Heart right ventricle (tissue), 16 donors: ENCODE measurements at regions not wholly inside any gene's neighbourhood (a gene's known extent, or its start where the extent isn't known, plus 50 kb on each side); places are given as distances from the start of the nearest gene placed in this dataset.

ENCODE experiments used
- ATAC-seq, 8 donors: fragments of 200-7000 bp; cut with Tn5 transposase; one replicate each; pipeline ENCODE4 v1.9.1; 2020; ENCODE audit warnings: mild to moderate bottlenecking in 8 of 8, moderate library complexity in 8 of 8, moderate number of reproducible peaks in 1 of 8
- DNase-seq, 2 donors: peaks; one replicate each; pipeline ENCODE4 v3.0.0-alpha.2; 2020
- H3K27ac ChIP-seq, 10 donors: fragments of 200-600 bp; sonication (generic) in 2 of 10; one replicate each; pipeline versions ENCODE4 v1.5.0 to v1.8.0; 2020 to 2022; ENCODE audit warnings: mild to moderate bottlenecking in 3 of 10
- H3K27me3 ChIP-seq, 7 donors: fragments of 200-600 bp; one replicate each; pipeline ENCODE4 v1.8.0; 2021 to 2022; ENCODE audit warnings: mild to moderate bottlenecking in 2 of 7
- H3K36me3 ChIP-seq, 9 donors: fragments of 200-600 bp; sonication (generic) in 1 of 9; one replicate each; pipeline versions ENCODE4 v1.5.0 to v1.8.0; 2020 to 2022; ENCODE audit warnings: mild to moderate bottlenecking in 2 of 9
- H3K4me1 ChIP-seq, 9 donors: fragments of 200-600 bp; sonication (generic) in 1 of 9; one replicate each; pipeline versions ENCODE4 v1.5.0 to v1.8.0; 2020 to 2022; ENCODE audit warnings: mild to moderate bottlenecking in 4 of 9
- H3K4me3 ChIP-seq, 10 donors: fragments of 200-600 bp; sonication (generic) in 2 of 10; one replicate each; pipeline versions ENCODE4 v1.5.0 to v1.8.0; 2020 to 2022; ENCODE audit warnings: mild to moderate bottlenecking in 7 of 10, moderate library complexity in 2 of 10
- H3K9me3 ChIP-seq, 11 donors: fragments of 200-600 bp in 10 of 11; sonication (generic) in 2 of 11; one replicate each; pipeline versions ENCODE4 v1.5.0 to v1.8.0; 2013 to 2022; ENCODE audit warnings: mild to moderate bottlenecking in 2 of 11, control low read depth in 1 of 11, moderate library complexity in 1 of 11
- WGBS, 2 donors: extraction: QIAGEN DNeasy Blood & Tissue Kit; methylation state at CpG; one replicate each; pipeline ENCODE4 v1.1.7; 2013; ENCODE audit warnings: inconsistent platforms in 1 of 2; 5-methylcytosine and 5-hydroxymethylcytosine counted together
- intact Hi-C, 10 donors: fragments of 100-400 bp; cut with DNase I; formaldehyde crosslinking; loops; one replicate each; pipeline versions ENCODE4 v1.11.1 to v1.14.2; 2022
- TF ChIP-seq, protein P1 (sequence below), 9 donors: fragments of 200-600 bp; sonication (generic) in 2 of 9; IDR thresholded peaks; one replicate each; pipeline versions ENCODE4 v1.5.0 to v1.8.0; 2021 to 2022; ENCODE audit warnings: antibody characterized with exemption in 9 of 9, mild to moderate bottlenecking in 5 of 9, moderate library complexity in 1 of 9
- donor health status: Arrhythmogenic right ventricular cardiomyopathy.
- donor health status: ischemic (EF 13 %, LVEDD 7.1; RV severe dilation, severe dysfunction).
- donor health status: healthy with polysubstance abuse.
- donor health status: DM: no; HTN: yes; CAD: no.
- donor health status: DM: no; HTN: no; CAD: no.
- donor health status: ischemic (EF 25% LVEDD 6.9; RV normal size, moderate dysfunction).
- donor health status: ischemic (EF 25% LVEDD 5.7; RV mildly dilated, moderate dysfunction).
- donor health status: healthy.
- donor health status: DM: yes; HTN: yes; CAD: no.
- donor health status: Ischemic cardiomyopathy.
- donor health status: ischemic (EF 35%, LVEDD 5.7; RV mildly dilated, moderate dysfunction).
- donor health status: nonischemic (EF 11% LVEDD 7.7; RV severe dilation, severe dysfunction).
- donor health status: DM: yes; HTN: yes; CAD: no.
- donor health status: PGD.
- donor health status: ischemic (EF 29% LVEDD 5.4; RV normal size, mild dysfunction).
- donor health status: nonischemic (EF 23%, LVEDD 6.1; RV moderate dilation, normal function).

DNA sequence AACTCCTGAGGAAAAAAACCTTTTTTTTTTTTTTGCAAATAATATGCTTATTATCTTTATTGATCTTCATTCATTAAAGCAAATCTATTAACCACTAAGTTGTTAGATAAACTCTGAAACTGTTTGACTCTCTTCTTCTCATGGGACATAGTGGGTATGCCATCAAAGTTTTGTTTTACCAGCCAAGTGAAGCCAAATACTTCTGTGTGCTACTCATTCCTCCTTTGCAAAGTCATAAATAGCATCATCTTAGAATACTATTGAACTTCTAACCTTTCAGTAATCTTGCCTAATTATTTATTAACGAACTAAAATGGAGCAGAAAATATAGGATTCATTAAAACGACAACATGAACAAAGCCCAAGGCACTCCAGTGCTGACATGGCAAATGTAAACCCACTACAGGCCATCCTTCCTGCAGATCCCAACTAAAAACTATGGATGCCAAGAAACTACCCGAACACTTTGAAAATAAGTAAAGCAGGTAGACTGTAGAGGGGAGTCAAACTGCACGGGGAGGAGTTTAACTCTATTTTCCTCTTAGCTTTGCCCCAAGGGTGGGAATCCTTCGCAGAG, 61.2 kb upstream of the ODAD2 start:
- DNase-seq = no peak
- peaks cover 0 to 28% (median 0%) of the 10 kb centered on the region in 9 donors for H3K36me3 ChIP-seq
- no peak for ATAC-seq
- no peak overlapping the region for H3K27ac ChIP-seq
- H3K27me3 ChIP-seq = no peaks in the 10 kb centered on the region
- no peak overlapping the region for H3K4me3 ChIP-seq
- intact Hi-C loops = no loop called here
- TF ChIP-seq, protein P1, sequence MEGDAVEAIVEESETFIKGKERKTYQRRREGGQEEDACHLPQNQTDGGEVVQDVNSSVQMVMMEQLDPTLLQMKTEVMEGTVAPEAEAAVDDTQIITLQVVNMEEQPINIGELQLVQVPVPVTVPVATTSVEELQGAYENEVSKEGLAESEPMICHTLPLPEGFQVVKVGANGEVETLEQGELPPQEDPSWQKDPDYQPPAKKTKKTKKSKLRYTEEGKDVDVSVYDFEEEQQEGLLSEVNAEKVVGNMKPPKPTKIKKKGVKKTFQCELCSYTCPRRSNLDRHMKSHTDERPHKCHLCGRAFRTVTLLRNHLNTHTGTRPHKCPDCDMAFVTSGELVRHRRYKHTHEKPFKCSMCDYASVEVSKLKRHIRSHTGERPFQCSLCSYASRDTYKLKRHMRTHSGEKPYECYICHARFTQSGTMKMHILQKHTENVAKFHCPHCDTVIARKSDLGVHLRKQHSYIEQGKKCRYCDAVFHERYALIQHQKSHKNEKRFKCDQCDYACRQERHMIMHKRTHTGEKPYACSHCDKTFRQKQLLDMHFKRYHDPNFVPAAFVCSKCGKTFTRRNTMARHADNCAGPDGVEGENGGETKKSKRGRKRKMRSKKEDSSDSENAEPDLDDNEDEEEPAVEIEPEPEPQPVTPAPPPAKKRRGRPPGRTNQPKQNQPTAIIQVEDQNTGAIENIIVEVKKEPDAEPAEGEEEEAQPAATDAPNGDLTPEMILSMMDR (IDR thresholded peaks at IDR 0.05) = no peak
- no peaks in the 10 kb centered on the region for H3K9me3 ChIP-seq
- H3K4me1 ChIP-seq = peaks cover 0 to 10% (median 0%) of the 10 kb centered on the region in 9 donors
- 79 to 83% methylated on average over 5 of the region's 5 CpGs for WGBS, 2 donors

DNA sequence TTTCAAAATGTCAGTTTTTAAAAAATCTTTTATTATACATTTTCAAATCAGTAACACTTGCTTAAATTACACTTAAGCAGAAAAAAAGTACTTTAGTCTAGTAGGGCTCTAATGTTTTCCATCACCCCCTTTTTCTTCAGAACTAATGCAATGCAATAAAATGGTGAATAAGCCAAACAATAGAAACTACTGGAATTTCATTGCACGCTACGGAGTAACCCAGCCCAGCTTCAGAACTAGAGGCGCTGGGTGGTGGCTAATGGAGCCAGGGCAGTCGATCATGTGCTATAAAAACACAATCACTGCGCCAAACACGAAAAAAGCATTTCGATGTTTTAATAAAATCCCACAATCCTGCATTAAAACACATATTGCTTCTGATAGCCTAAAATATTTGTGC, 59.9 kb upstream of the ODAD2 start:
- WGBS, 2 donors = 93 to 96% methylated on average over 7 of the region's 7 CpGs
- no peaks in the 10 kb centered on the region for H3K27me3 ChIP-seq
- H3K4me3 ChIP-seq = no peak overlapping the region
- H3K36me3 ChIP-seq = peaks cover 0 to 28% (median 0%) of the 10 kb centered on the region in 9 donors
- H3K9me3 ChIP-seq = no peaks in the 10 kb centered on the region
- intact Hi-C loops = no loop called here
- ATAC-seq (no peak), DNase-seq (no peak)
- H3K27ac ChIP-seq = no peak overlapping the region
- peaks cover 0 to 10% (median 0%) of the 10 kb centered on the region in 9 donors for H3K4me1 ChIP-seq
- TF ChIP-seq, protein P1 (IDR thresholded peaks at IDR 0.05) = no peak

DNA sequence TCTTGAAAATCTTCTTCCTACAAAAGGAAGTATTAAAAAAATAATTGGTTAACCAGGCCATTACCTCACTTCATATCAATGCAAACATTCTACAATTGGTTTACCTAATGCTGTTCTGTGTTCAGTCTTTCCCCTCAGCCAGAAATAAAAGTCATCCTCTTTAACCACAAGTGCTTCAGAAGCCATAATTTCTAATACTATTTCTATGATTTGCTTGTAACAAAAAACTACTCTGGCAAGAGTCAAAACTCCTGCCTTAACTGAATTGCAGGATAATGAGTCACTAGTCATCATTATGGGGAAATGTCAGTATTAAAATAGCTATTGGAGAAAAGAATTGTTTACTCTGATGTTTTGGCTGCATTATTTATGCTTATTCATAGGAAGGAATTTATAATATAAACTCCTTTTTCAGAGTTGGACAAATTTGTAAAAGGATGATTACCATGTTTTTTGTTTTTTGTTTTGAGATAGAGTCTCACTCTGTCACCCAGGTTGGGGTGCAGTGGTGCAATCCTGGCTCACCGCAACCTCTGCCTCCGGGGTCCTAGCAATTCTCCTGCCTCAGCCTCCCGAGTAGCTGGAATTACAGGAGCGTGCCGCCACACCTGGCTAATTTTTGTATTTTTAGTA, 55.5 kb upstream of the ODAD2 start:
- H3K36me3 ChIP-seq = peaks cover 0 to 28% (median 0%) of the 10 kb centered on the region in 9 donors
- 93% methylated on average over 5 of the region's 5 CpGs for WGBS, 2 donors
- H3K9me3 ChIP-seq = no peaks in the 10 kb centered on the region
- intact Hi-C loops = no loop called here
- TF ChIP-seq, protein P1 (IDR thresholded peaks at IDR 0.05) = no peak
- no peaks in the 10 kb centered on the region for H3K4me1 ChIP-seq
- no peak overlapping the region for H3K27ac ChIP-seq
- H3K27me3 ChIP-seq = no peaks in the 10 kb centered on the region
- no peak for ATAC-seq
- no peak overlapping the region for H3K4me3 ChIP-seq
- no peak for DNase-seq

DNA sequence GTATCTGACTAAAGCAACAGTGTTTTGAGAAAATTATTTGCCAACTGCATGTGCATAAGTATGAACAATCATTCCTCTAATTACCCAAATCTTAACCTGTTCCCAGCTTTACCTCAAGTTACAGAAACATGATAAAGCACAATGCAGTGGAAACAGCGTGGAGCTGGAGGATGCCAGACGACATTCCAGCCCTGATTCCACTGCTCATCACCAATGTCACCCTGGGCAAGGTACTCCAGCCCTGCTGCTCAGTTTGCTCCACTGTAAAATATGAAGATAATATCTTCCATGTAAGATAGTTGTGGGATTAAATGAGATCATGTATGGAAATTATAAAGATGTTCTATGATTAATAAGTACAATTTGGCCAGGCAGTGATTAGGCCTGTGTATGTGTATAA, 50.4 kb upstream of the ODAD2 start:
- ATAC-seq (no peak), DNase-seq (no peak)
- no peak overlapping the region for H3K27ac ChIP-seq
- H3K36me3 ChIP-seq = no peaks in the 10 kb centered on the region
- H3K9me3 ChIP-seq = no peaks in the 10 kb centered on the region
- TF ChIP-seq, protein P1 (IDR thresholded peaks at IDR 0.05) = no peak
- no peaks in the 10 kb centered on the region for H3K4me1 ChIP-seq
- intact Hi-C loops = no loop called here
- H3K4me3 ChIP-seq = no peak overlapping the region
- WGBS, 2 donors = 76 to 86% methylated on average over 2 of the region's 2 CpGs
- H3K27me3 ChIP-seq = no peaks in the 10 kb centered on the region
